IMR-90 (cell line): ENCODE measurements at regions not wholly inside any gene's neighbourhood (a gene's known extent, or its start where the extent isn't known, plus 50 kb on each side); places are given as distances from the start of the nearest gene placed in this dataset.

Source experiments
- ATAC-seq: fragments of 200-7000 bp; cut with Tn5 transposase; 2 replicates; pipeline ENCODE4 v1.9.1; 2020; ENCODE audit warnings: low read depth, mild to moderate bottlenecking, moderate library complexity
- BruUV-seq: library from RNA; stranded (reverse); fragments of 400-500 nt; replicated peaks from 2 replicates; lab custom pipeline; 2021; lab: Mats Ljungman, UMichigan
- CTCF ChIA-PET: fragments of 300-600 bp; formaldehyde crosslinking; extraction: SDS; loops from one replicate; lab custom pipeline; 2021; ENCODE audit warnings: antibody characterized with exemption; lab: Yijun Ruan, JAX
- POLR2A ChIA-PET: fragments of 300-600 bp; sonication (Branson Sonifier 250); formaldehyde crosslinking; loops from one replicate; lab custom pipeline; 2022; ENCODE audit warnings: antibody characterized with exemption; ENCODE audit not compliant: unreplicated experiment; lab: Charles Lee
- DNase-seq: peaks from one replicate; pipeline ENCODE4 v3.0.0; 2013
- H2AFZ ChIP-seq: replicated peaks from 2 replicates; pipeline ENCODE3; 2013; ENCODE audit warnings: low read length, mild to moderate bottlenecking; ENCODE audit not compliant: poor library complexity
- H2AK5ac ChIP-seq: 2 replicates; pipeline ENCODE4 v1.6.1; 2013; ENCODE audit warnings: low read depth, low read length, inconsistent platforms
- H2AK9ac ChIP-seq: replicated peaks from 2 replicates; pipeline ENCODE3; 2013; ENCODE audit warnings: mild to moderate bottlenecking, low read depth, low read length, moderate library complexity; ENCODE audit not compliant: poor library complexity
- H2BK120ac ChIP-seq: 2 replicates; pipeline ENCODE4 v1.6.1; 2013; ENCODE audit warnings: low read depth, low read length, inconsistent platforms
- H2BK15ac ChIP-seq: 3 replicates; pipeline ENCODE4 v1.6.1; 2013; ENCODE audit warnings: low read depth, low read length, inconsistent platforms
- H2BK20ac ChIP-seq: 2 replicates; pipeline ENCODE4 v1.6.1; 2013; ENCODE audit warnings: low read depth, mild to moderate bottlenecking, inconsistent platforms, low read length, moderate library complexity
- H2BK5ac ChIP-seq: 2 replicates; pipeline ENCODE4 v1.6.1; 2013; ENCODE audit warnings: mild to moderate bottlenecking, low read depth, low read length, inconsistent platforms; ENCODE audit not compliant: poor library complexity, severe bottlenecking
- H3K14ac ChIP-seq: replicated peaks from 2 replicates; pipeline ENCODE4 v1.6.1; 2013; ENCODE audit warnings: low read depth, low read length, inconsistent platforms
- H3K18ac ChIP-seq: 2 replicates; pipeline ENCODE4 v1.6.1; 2013; ENCODE audit warnings: low read depth, low read length, control low read depth
- H3K23ac ChIP-seq: 2 replicates; pipeline ENCODE4 v1.6.1; 2013; ENCODE audit warnings: low read depth, low read length, inconsistent platforms
- H3K27ac ChIP-seq: 2 replicates; pipeline ENCODE4 v1.5.1; 2013; ENCODE audit warnings: mild to moderate bottlenecking, control low read depth, low read length; ENCODE audit not compliant: insufficient read depth
- H3K27me3 ChIP-seq: 2 replicates; pipeline ENCODE4 v1.6.1; 2013; ENCODE audit warnings: low read length; ENCODE audit not compliant: control insufficient read depth, insufficient read depth
- H3K36me3 ChIP-seq: 2 replicates; pipeline ENCODE4 v1.6.1; 2013; ENCODE audit warnings: low read length, mixed read lengths; ENCODE audit not compliant: control insufficient read depth, insufficient read depth
- H3K4ac ChIP-seq: 2 replicates; pipeline ENCODE4 v1.6.1; 2013; ENCODE audit warnings: low read depth, low read length, inconsistent platforms
- H3K4me1 ChIP-seq: 2 replicates; pipeline ENCODE4 v1.6.1; 2013; ENCODE audit warnings: low read length, mixed read lengths; ENCODE audit not compliant: control insufficient read depth, insufficient read depth
- H3K4me2 ChIP-seq: 2 replicates; pipeline ENCODE4 v1.6.1; 2013; ENCODE audit warnings: low read depth, mild to moderate bottlenecking, control low read depth, low read length, moderate library complexity
- H3K4me3 ChIP-seq: 2 replicates; pipeline ENCODE4 v1.5.1; 2013; ENCODE audit warnings: low read depth, mild to moderate bottlenecking, control low read depth, low read length, moderate library complexity; ENCODE audit not compliant: insufficient read depth
- H3K56ac ChIP-seq: 2 replicates; pipeline ENCODE4 v1.6.1; 2013; ENCODE audit warnings: low read length, inconsistent platforms; ENCODE audit not compliant: insufficient read depth; ENCODE audit errors: extremely low read depth
- H3K79me1 ChIP-seq, 2 experiments: 2 replicates each; pipeline ENCODE4 v1.6.1; 2013; ENCODE audit warnings: low read length in 2 of 2, inconsistent platforms in 1 of 2, low read depth in 1 of 2
- H3K9ac ChIP-seq: 2 replicates; pipeline ENCODE4 v1.6.1; 2013; ENCODE audit warnings: low read depth, low read length, control low read depth
- H3K9me1 ChIP-seq: 2 replicates; pipeline ENCODE4 v1.6.1; 2013; ENCODE audit warnings: low read length, inconsistent platforms; ENCODE audit not compliant: insufficient read depth
- H3K9me3 ChIP-seq: 2 replicates; pipeline ENCODE4 v1.6.1; 2013; ENCODE audit warnings: low read length; ENCODE audit not compliant: control insufficient read depth, insufficient read depth
- H4K20me1 ChIP-seq: 2 replicates; pipeline ENCODE4 v1.6.1; 2013; ENCODE audit warnings: low read length, inconsistent platforms; ENCODE audit not compliant: insufficient read depth
- H4K5ac ChIP-seq: 2 replicates; pipeline ENCODE4 v1.6.1; 2013; ENCODE audit warnings: mild to moderate bottlenecking, low read depth, low read length, control low read depth
- H4K8ac ChIP-seq, 2 experiments: 2 replicates each; pipeline ENCODE4 v1.6.1; 2013; ENCODE audit warnings: low read depth in 2 of 2, low read length in 2 of 2, control low read depth in 1 of 2, inconsistent platforms in 1 of 2
- H4K91ac ChIP-seq: 2 replicates; pipeline ENCODE4 v1.6.1; 2013; ENCODE audit warnings: low read depth, low read length, inconsistent platforms; ENCODE audit not compliant: insufficient read depth
- BHLHE40 ChIP-seq: fragments of 150-350 bp; IDR thresholded peaks from 2 replicates; pipeline ENCODE4 v1.6.1; 2016; ENCODE audit warnings: mild to moderate bottlenecking, low read depth, low read length
- CEBPB ChIP-seq: IDR thresholded peaks from 2 replicates; pipeline ENCODE4 v1.6.1; 2012; ENCODE audit warnings: low read depth, low read length, improper control_type of control experiment
- FOS ChIP-seq: fragments of 150-350 bp; IDR thresholded peaks from 2 replicates; pipeline ENCODE4 v1.6.1; 2016; ENCODE audit warnings: low read depth, low read length
- RAD21 ChIP-seq: IDR thresholded peaks from 2 replicates; pipeline ENCODE4 v1.6.1; 2012; ENCODE audit warnings: low read length, improper control_type of control experiment
- WGBS, 2 experiments: methylation state at CpG; one replicate each; pipeline versions ENCODE4 v1.1.5 to v1.1.7; 2013; ENCODE audit warnings: missing lambda C conversion rate in 2 of 2; ENCODE audit not compliant: insufficient read length in 1 of 2; ENCODE audit errors: extremely low coverage in 2 of 2; 5-methylcytosine and 5-hydroxymethylcytosine counted together
- dilution Hi-C: fragments of 300-500 bp; cut with HindIII; formaldehyde crosslinking; loops from one replicate; pipeline ENCODE4 v1.14.3; 2018; ENCODE audit warnings: low sequenced_read_pairs; ENCODE audit not compliant: unreplicated experiment
- in situ Hi-C: fragments of 300-500 bp; cut with MboI; formaldehyde crosslinking; loops from 3 replicates; pipeline ENCODE4 v1.14.3; 2019; ENCODE audit warnings: low sequenced_read_pairs, inconsistent platforms, mixed read lengths
- intact Hi-C: fragments of 100-400 bp; cut with micrococcal nuclease; formaldehyde crosslinking; loops from 2 replicates; pipeline ENCODE4 v1.10.0; 2022

DNA sequence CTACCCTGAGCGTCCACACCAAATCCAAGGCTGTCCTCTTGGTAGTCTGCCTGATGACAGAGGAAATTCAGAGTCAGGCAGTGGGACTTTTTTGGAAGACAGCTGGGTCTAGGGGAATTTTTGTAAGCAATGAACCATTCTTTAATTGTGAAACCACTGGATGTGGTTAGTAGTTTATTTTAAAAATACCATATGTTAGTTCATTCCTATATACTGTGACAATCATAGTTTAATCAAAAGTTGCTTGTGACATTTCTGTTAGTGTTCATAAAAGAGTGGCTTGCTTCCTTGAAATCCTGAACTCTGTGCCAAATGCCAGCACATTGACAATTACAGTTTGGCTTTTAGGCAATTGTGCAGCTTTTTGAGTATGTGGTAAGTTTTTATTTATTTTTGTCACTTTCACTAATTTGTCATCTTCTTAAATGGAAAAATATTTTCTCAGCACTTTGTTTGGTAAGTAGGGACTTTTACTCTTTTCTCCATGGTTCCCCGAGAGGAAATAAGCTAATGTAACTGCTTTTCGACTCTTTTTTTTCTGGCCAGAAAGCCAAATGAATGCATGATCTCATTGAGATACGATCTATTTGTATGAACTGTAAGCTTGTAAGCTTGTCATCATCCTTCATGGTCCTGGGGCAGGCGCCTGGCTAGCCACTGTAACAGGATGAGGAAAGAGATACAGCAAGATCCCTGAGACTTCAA lies 72.6 kb upstream of the SLC4A4 start:
- Histone ChIP-seq H3K27me3 (no peaks in the 10 kb centered on the region), H2BK15ac (no peak overlapping the region), H2BK5ac (peak overlapping the region; percentile 78), H2AK5ac (no peak overlapping the region), H3K79me1 (peaks cover 19 to 52% of the 10 kb centered on the region in 2 experiments), H3K4me1 (peaks cover 19% of the 10 kb centered on the region), H3K4me2 (peak overlapping the region; percentile 71), H3K18ac (0 out of 2 replicates have a peak overlapping the region, but pooled peaks have one; percentile 22), H3K27ac (peak overlapping the region; percentile 68), H3K9ac (peak overlapping the region; percentile 8; the same call in 1 of the 2 replicates), H2AFZ (no peak overlapping the region), H4K20me1 (peaks cover 6% of the 10 kb centered on the region; the same call in 1 of the 2 replicates), H4K8ac (peak overlapping the region in 1 of 2 experiments; percentile 27; a peak in 2 of 4 replicates), H2BK20ac (no peak overlapping the region), H3K56ac (peak overlapping the region; percentile 37; the same call in 1 of the 2 replicates), H2AK9ac (no peak overlapping the region), H3K23ac (no peak overlapping the region), H3K36me3 (peaks cover 1% of the 10 kb centered on the region; the same call in 1 of the 2 replicates), H4K91ac (no peak overlapping the region), H4K5ac (no peak overlapping the region), H3K14ac (no peak overlapping the region), H2BK120ac (peak overlapping the region; percentile 7; the same call in 1 of the 2 replicates), H3K9me1 (peaks cover 11% of the 10 kb centered on the region; the same call in 1 of the 2 replicates), H3K4me3 (no peak overlapping the region), H3K4ac (peak overlapping the region; percentile 14; the same call in 1 of the 2 replicates), H3K9me3 (no peaks in the 10 kb centered on the region)
- dilution Hi-C loops (no loop called here), in situ Hi-C loops (no loop called here), intact Hi-C loops (loop anchor here (2.0 to 5.0 kb wide), 2 partner anchors 79 to 285 kb away; no protein-coding TSS in a partner anchor)
- TF ChIP-seq BHLHE40 = peak; percentile 29; the same call in 1 of the 2 replicates
- peak; percentile 38 for TF ChIP-seq FOS
- peak; percentile 88 for TF ChIP-seq CEBPB
- TF ChIP-seq RAD21 = no peak; the same call in 1 of the 2 replicates
- CTCF ChIA-PET = interaction anchor here (0.6 to 1.6 kb wide), 6 partner anchors 17 to 664 kb away, joined by 3 to 4 read pairs (median 3); no protein-coding TSS in a partner anchor
- 0% methylated on average over 1 of the region's 5 CpGs; no CpG with 5 or more reads in 1 of the 2 experiments for WGBS, 2 experiments
- no TSS peak for BruUV-seq
- POLR2A ChIA-PET = interaction anchor here (1.0 kb wide), 1 partner anchor 9 kb away, joined by 3 read pairs; no protein-coding TSS in a partner anchor
- ATAC-seq = peak; percentile 78
- peak; percentile 91 for DNase-seq
